Omental fat pad (tissue), 3 donors: ENCODE measurements at regions not wholly inside any gene's neighbourhood (a gene's known extent, or its start where the extent isn't known, plus 50 kb on each side); places are given as distances from the start of the nearest gene placed in this dataset.

Experiments
- ATAC-seq: fragments of 150-250 bp; one replicate; pipeline ENCODE4 v1.9.1; 2016; ENCODE audit warnings: mild to moderate bottlenecking, moderate library complexity; ENCODE audit not compliant: low FRiP score
- DNase-seq: peaks from one replicate; pipeline ENCODE4 v3.0.0-alpha.2; 2019; ENCODE audit warnings: low spot score
- TF ChIP-seq, protein P1 (sequence below), 3 donors: fragments of 450-650 bp; IDR thresholded peaks; one replicate each; pipeline ENCODE4 v1.5.1; 2016 to 2017; ENCODE audit warnings: antibody characterized with exemption in 3 of 3, mild to moderate bottlenecking in 3 of 3, moderate library complexity in 2 of 3

DNA sequence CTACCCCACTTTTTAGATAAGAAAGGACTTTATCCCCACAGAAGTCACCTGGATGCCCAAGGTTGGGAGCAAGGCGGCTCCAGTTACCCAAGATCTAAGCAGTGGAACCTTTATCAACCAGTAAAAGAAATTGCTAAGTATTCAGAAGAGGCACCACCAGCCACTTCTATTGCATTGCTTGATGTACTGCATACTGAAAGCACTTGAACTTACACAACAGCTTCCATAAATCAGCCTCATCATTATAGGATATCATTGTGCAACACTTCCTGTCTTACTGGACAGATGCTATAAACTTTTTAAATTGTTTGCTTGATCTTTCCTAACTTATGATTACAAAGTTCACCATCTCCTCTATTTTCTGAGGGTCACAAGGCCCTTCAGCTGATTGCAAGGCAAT lies 642.7 kb upstream of the CXADR start:
- DNase-seq: no peak
- TF ChIP-seq, protein P1, sequence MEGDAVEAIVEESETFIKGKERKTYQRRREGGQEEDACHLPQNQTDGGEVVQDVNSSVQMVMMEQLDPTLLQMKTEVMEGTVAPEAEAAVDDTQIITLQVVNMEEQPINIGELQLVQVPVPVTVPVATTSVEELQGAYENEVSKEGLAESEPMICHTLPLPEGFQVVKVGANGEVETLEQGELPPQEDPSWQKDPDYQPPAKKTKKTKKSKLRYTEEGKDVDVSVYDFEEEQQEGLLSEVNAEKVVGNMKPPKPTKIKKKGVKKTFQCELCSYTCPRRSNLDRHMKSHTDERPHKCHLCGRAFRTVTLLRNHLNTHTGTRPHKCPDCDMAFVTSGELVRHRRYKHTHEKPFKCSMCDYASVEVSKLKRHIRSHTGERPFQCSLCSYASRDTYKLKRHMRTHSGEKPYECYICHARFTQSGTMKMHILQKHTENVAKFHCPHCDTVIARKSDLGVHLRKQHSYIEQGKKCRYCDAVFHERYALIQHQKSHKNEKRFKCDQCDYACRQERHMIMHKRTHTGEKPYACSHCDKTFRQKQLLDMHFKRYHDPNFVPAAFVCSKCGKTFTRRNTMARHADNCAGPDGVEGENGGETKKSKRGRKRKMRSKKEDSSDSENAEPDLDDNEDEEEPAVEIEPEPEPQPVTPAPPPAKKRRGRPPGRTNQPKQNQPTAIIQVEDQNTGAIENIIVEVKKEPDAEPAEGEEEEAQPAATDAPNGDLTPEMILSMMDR (IDR thresholded peaks at IDR 0.05): no peak
- ATAC-seq: no peak

DNA sequence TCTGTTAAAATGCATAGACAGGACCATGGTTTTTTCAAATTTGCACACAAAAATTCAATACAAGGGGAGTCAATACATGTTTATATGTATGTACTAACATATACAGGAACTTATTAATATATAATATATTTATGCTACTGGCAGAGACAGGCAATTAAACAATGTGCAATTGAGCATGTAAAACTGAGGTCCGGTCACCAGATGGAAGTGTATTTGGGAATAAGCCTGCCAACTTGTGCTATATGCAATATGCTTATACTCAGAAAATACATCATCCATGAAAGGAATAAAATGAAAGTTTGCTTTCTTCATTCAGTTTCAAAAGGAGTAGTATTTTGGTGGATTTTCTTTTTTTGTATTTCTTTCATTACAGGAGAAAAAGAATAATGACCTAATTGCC lies 640.2 kb upstream of the CXADR start:
- DNase-seq: no peak
- no peak for ATAC-seq
- TF ChIP-seq, protein P1 (IDR thresholded peaks at IDR 0.05): no peak

DNA sequence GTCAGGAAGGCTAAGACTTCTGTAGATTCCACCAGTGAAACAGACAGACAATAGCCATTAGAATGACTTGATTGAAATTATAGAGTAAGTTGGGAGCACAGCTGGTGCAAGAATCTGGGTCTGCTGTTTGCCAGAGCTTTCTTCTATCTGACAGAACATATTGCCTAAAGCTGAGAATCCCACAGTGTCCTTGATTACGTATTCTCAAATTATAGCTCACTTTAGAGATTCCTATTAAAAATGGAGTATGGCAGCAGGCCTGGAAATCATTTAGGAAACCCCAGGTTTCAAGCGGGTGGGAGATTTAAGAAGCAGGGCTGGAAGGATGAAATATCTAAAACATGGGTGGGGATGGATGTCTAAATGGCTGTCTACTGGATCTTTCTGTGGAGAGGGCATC lies 639.7 kb upstream of the CXADR start:
- TF ChIP-seq, protein P1 (IDR thresholded peaks at IDR 0.05): no peak
- ATAC-seq (no peak), DNase-seq (no peak)

DNA sequence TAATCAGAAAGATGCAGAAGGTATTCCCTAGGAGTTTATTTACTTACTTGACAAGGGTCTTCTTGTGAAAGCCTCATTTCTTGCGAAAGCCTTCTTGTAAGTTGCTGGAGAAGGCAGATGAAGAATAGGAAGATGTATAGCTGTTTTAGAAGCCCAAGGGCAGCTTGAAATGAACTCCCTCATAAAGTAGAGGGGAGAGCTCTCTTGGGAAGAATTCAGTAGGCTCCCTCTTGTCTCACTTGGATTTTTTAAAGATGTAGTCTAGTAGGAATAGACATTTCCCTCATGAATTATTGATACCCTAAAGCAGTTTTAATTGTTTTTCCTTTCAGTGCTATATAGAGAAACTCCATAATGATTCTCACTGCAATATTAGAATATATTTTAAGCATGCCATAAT lies 639.2 kb upstream of the CXADR start:
- TF ChIP-seq, protein P1 (IDR thresholded peaks at IDR 0.05): no peak
- no peak for DNase-seq
- ATAC-seq: no peak

DNA sequence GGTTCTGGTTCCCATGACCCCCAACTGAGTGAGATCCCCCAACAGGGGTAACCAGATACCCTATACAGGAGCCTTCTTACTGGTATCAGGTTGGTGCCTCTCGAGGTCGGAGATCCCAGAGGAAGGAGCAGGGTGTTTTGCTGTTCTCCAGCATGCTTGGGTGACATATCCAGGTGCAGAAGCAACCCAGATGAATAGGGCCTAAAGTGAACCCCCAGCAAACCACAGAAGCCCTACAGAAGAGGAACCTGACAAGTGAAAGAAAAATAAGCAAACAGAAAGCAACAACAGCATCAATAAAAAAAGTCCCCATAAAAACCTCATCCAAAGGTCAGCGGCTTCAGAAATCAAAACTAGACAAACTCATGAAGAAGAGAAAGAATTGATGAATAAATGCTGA lies 633.4 kb upstream of the CXADR start:
- no peak for DNase-seq
- ATAC-seq: no peak
- TF ChIP-seq, protein P1 (IDR thresholded peaks at IDR 0.05): no peak

DNA sequence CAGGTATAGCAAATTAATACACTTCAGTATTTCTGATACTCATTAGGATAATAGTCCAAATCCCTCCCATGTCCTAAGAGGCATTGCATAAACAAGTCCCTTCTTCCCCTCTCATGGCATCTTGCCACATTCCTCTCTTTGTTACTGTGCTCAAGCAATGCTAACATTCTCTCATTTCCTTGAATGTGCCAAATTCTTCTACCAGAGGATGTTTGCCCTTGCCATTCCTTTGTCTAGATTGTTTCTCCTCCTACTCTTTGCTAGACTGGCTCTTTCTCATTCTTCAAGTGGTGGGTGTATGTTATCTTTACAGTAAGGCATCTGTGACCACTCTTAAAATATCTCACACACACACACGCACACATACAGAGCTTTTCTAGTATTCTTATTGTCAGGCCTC lies 621.0 kb upstream of the CXADR start:
- TF ChIP-seq, protein P1 (IDR thresholded peaks at IDR 0.05): no peak
- ATAC-seq (no peak), DNase-seq (no peak)

DNA sequence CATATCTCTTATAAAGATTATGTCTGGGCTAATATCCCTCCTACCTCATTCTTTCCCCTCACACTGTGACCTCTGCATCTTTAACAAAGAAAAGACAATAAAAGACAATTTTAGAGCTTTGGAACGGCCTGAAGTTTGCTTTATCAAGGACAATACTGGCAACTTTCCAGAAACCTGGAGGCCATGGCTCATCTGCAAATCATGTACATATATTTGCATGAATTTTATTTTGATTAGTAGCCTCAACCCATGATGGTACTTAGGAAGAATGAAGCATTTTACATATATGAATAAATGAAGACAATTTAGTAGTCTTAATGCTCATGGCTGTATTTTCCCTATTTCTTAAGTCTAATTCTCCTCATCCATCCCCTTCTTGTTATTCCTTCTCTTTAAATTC lies 612.2 kb upstream of the CXADR start:
- no peak for DNase-seq
- TF ChIP-seq, protein P1 (IDR thresholded peaks at IDR 0.05): no peak
- ATAC-seq: no peak
